ENCODE measurements at regions not wholly inside any gene's neighbourhood (a gene's known extent, or its start where the extent isn't known, plus 50 kb on each side); places are given as distances from the start of the nearest gene placed in this dataset.

GRCh38 chr5:158145827-158146226, 286.9 kb upstream of the CLINT1 start:
- no peak for DNase-seq

GRCh38 chr5:158143081-158143480, 284.1 kb upstream of the CLINT1 start:
- no peak for DNase-seq

GRCh38 chr5:158142156-158142555, 283.2 kb upstream of the CLINT1 start:
- DNase-seq = no peak

- no peak for DNase-seq
Observed at GRCh38 chr5:158140120-158140731, 281.3 kb upstream of the CLINT1 start.

- no peak for DNase-seq
Observed at GRCh38 chr5:158139161-158139560, 280.2 kb upstream of the CLINT1 start.

GRCh38 chr5:158135682-158136179, 276.8 kb upstream of the CLINT1 start:
- DNase-seq = peak; percentile 32

GRCh38 chr5:158133369-158133768, 274.4 kb upstream of the CLINT1 start:
- DNase-seq = no peak

GRCh38 chr5:158127536-158127935, 268.6 kb upstream of the CLINT1 start:
- DNase-seq = no peak

- no peak for DNase-seq
Observed at GRCh38 chr5:158126442-158127405, 267.8 kb upstream of the CLINT1 start.

GRCh38 chr5:158124606-158125316, 265.8 kb upstream of the CLINT1 start:
- no peak for DNase-seq

- DNase-seq = no peak
Observed at GRCh38 chr5:158123595-158123994, 264.6 kb upstream of the CLINT1 start.

- DNase-seq = no peak
Observed at GRCh38 chr5:158121678-158122077, 262.7 kb upstream of the CLINT1 start.

GRCh38 chr5:158120760-158121159, 261.8 kb upstream of the CLINT1 start:
- no peak for DNase-seq

- no peak for DNase-seq
Observed at GRCh38 chr5:158119961-158120723, 261.2 kb upstream of the CLINT1 start.

GRCh38 chr5:158117467-158118160, 258.7 kb upstream of the CLINT1 start:
- DNase-seq = no peak

- no peak for DNase-seq
Observed at GRCh38 chr5:158116965-158117364, 258.0 kb upstream of the CLINT1 start.

- no peak for DNase-seq
Observed at GRCh38 chr5:158115468-158115867, 256.5 kb upstream of the CLINT1 start.

GRCh38 chr5:158108177-158108576, 249.2 kb upstream of the CLINT1 start:
- no peak for DNase-seq

- DNase-seq = no peak
Observed at GRCh38 chr5:158100373-158100888, 241.5 kb upstream of the CLINT1 start.

GRCh38 chr5:158099571-158100105, 240.7 kb upstream of the CLINT1 start:
- DNase-seq = no peak

- no peak for DNase-seq
Observed at GRCh38 chr5:158096835-158097234, 237.9 kb upstream of the CLINT1 start.
